OCI-LY1 (cell line): ENCODE measurements at regions not wholly inside any gene's neighbourhood (a gene's known extent, or its start where the extent isn't known, plus 50 kb on each side); places are given as distances from the start of the nearest gene placed in this dataset.

Experiments used
- H2AFZ ChIP-seq: fragments of 200-600 bp; sonication (generic), shearing (Covaris generic); 2 replicates; pipeline ENCODE4 v1.6.0; 2014; ENCODE audit warnings: antibody characterized with exemption, mild to moderate bottlenecking, low read length
- H3F3A ChIP-seq: fragments of 200-600 bp; sonication (generic), shearing (Covaris generic); 2 replicates; pipeline ENCODE4 v1.6.0; 2014; ENCODE audit warnings: mild to moderate bottlenecking, antibody characterized with exemption, low read length, moderate library complexity; ENCODE audit not compliant: insufficient read depth
- H3K27ac ChIP-seq: fragments of 200-600 bp; sonication (generic); 2 replicates; pipeline ENCODE4 v1.5.1; 2014; ENCODE audit warnings: low read length, mixed run types, mild to moderate bottlenecking, low read depth; ENCODE audit not compliant: poor library complexity, severe bottlenecking
- H3K27me3 ChIP-seq: fragments of 200-600 bp; sonication (generic); 2 replicates; pipeline ENCODE4 v1.6.0; 2014; ENCODE audit warnings: antibody characterized with exemption, mild to moderate bottlenecking, low read length, moderate library complexity; ENCODE audit not compliant: insufficient read depth
- H3K36me3 ChIP-seq: fragments of 200-600 bp; sonication (generic); 2 replicates; pipeline ENCODE4 v1.6.1; 2014; ENCODE audit warnings: mild to moderate bottlenecking, antibody characterized with exemption, low read length, moderate library complexity, mixed read lengths; ENCODE audit not compliant: insufficient read depth
- H3K4me1 ChIP-seq: fragments of 200-600 bp; sonication (generic); 2 replicates; pipeline ENCODE4 v1.5.1; 2014; ENCODE audit warnings: mild to moderate bottlenecking, low read length, moderate library complexity; ENCODE audit not compliant: insufficient read depth, severe bottlenecking
- H3K4me2 ChIP-seq: fragments of 200-600 bp; sonication (generic), shearing (Covaris generic); 2 replicates; pipeline ENCODE4 v1.6.1; 2014; ENCODE audit warnings: low read length
- H3K4me3 ChIP-seq: fragments of 200-600 bp; sonication (generic); 2 replicates; pipeline ENCODE4 v1.5.1; 2014; ENCODE audit warnings: low read length, low read depth, mild to moderate bottlenecking, mixed read lengths; ENCODE audit not compliant: poor library complexity, severe bottlenecking
- H3K79me2 ChIP-seq: fragments of 200-600 bp; shearing (Covaris generic); 2 replicates; pipeline ENCODE4 v1.6.1; 2016; ENCODE audit warnings: mixed run types, low read length, mixed read lengths; ENCODE audit not compliant: insufficient read depth
- H3K9ac ChIP-seq: fragments of 200-600 bp; sonication (generic), shearing (Covaris generic); 2 replicates; pipeline ENCODE4 v1.6.1; 2014; ENCODE audit warnings: mild to moderate bottlenecking, low read length, mixed read lengths
- H3K9me2 ChIP-seq: fragments of 200-600 bp; sonication (generic), shearing (Covaris generic); 2 replicates; pipeline ENCODE4 v1.6.1; 2014; ENCODE audit warnings: low read depth, mild to moderate bottlenecking, low read length, mixed read lengths
- H3K9me3 ChIP-seq: fragments of 200-600 bp; shearing (Covaris generic); 2 replicates; pipeline ENCODE4 v1.6.1; 2014; ENCODE audit warnings: low read length, mixed read lengths
- H4K20me1 ChIP-seq: fragments of 200-600 bp; sonication (generic), shearing (Covaris generic); 2 replicates; pipeline ENCODE4 v1.6.0; 2016; ENCODE audit warnings: mild to moderate bottlenecking, low read length; ENCODE audit not compliant: insufficient read depth
- CTCF ChIP-seq: fragments of 200-600 bp; sonication (generic), shearing (Covaris generic); IDR thresholded peaks from 2 replicates; pipeline ENCODE4 v1.5.1; 2017; ENCODE audit warnings: mild to moderate bottlenecking, antibody characterized with exemption, low read length, moderate library complexity, mixed read lengths
- EZH2 ChIP-seq: fragments of 200-600 bp; sonication (generic), shearing (Covaris generic); IDR thresholded peaks from 2 replicates; pipeline ENCODE4 v1.8.0; 2017; ENCODE audit warnings: borderline replicate concordance, mixed run types, mild to moderate bottlenecking, antibody characterized with exemption, low read length, moderate library complexity, mixed read lengths

- H3K9me2 ChIP-seq: no peaks in the 10 kb centered on the region
- no peak for TF ChIP-seq CTCF
- no peak for TF ChIP-seq EZH2
- H4K20me1 ChIP-seq: no peaks in the 10 kb centered on the region
- H3K79me2 ChIP-seq: no peaks in the 10 kb centered on the region
- no peak overlapping the region for H3K4me2 ChIP-seq
- H3K9me3 ChIP-seq: no peaks in the 10 kb centered on the region
- no peaks in the 10 kb centered on the region for H3K27me3 ChIP-seq
- no peak overlapping the region for H3K9ac ChIP-seq
- H3K4me3 ChIP-seq: no peak overlapping the region
- no peak overlapping the region for H3K27ac ChIP-seq
- H3K4me1 ChIP-seq: peaks cover 18% of the 10 kb centered on the region
- no peak overlapping the region for H2AFZ ChIP-seq
- H3F3A ChIP-seq: no peaks in the 10 kb centered on the region
- no peaks in the 10 kb centered on the region for H3K36me3 ChIP-seq
These were observed 52.3 kb upstream of the TIAM1 start for GRCh38 chr21:31396399-31396798.

GRCh38 chr21:31395791-31396190 is 51.7 kb upstream of the TIAM1 start:
- Histone ChIP-seq H3K36me3 (no peaks in the 10 kb centered on the region), H3K9ac (no peak overlapping the region), H3K9me2 (no peaks in the 10 kb centered on the region), H2AFZ (no peak overlapping the region), H3K27me3 (no peaks in the 10 kb centered on the region), H3K9me3 (no peaks in the 10 kb centered on the region), H3K27ac (no peak overlapping the region), H4K20me1 (no peaks in the 10 kb centered on the region), H3K79me2 (no peaks in the 10 kb centered on the region), H3K4me1 (peaks cover 18% of the 10 kb centered on the region), H3F3A (no peaks in the 10 kb centered on the region), H3K4me3 (no peak overlapping the region), H3K4me2 (no peak overlapping the region)
- TF ChIP-seq CTCF (no peak), EZH2 (no peak)

GRCh38 chr21:31395268-31395667 is 51.2 kb upstream of the TIAM1 start:
- H3K36me3 ChIP-seq: no peaks in the 10 kb centered on the region
- peaks cover 18% of the 10 kb centered on the region for H3K4me1 ChIP-seq

More at GRCh38 chr21:31395268-31395667, 51.2 kb upstream of the TIAM1 start:
- H3K9me3 ChIP-seq: no peaks in the 10 kb centered on the region
- no peak overlapping the region for H3K27ac ChIP-seq
- TF ChIP-seq EZH2 (no peak), CTCF (no peak)
- H2AFZ ChIP-seq: no peak overlapping the region
- H3K4me2 ChIP-seq: no peak overlapping the region
- H4K20me1 ChIP-seq: no peaks in the 10 kb centered on the region
- H3K9me2 ChIP-seq: no peaks in the 10 kb centered on the region
- no peaks in the 10 kb centered on the region for H3F3A ChIP-seq
- no peaks in the 10 kb centered on the region for H3K79me2 ChIP-seq
- no peak overlapping the region for H3K4me3 ChIP-seq
- H3K9ac ChIP-seq: no peak overlapping the region
- no peaks in the 10 kb centered on the region for H3K27me3 ChIP-seq
